HUES48 (cell line): ENCODE measurements at regions not wholly inside any gene's neighbourhood (a gene's known extent, or its start where the extent isn't known, plus 50 kb on each side); places are given as distances from the start of the nearest gene placed in this dataset.

Source experiments
- H3K27ac ChIP-seq: one replicate; pipeline ENCODE4 v1.7.0; 2013; ENCODE audit warnings: low read depth, low read length, inconsistent platforms
- H3K27me3 ChIP-seq: 2 replicates; pipeline ENCODE4 v1.6.1; 2013; ENCODE audit warnings: mild to moderate bottlenecking, low read length; ENCODE audit not compliant: control insufficient read depth, insufficient read depth
- H3K36me3 ChIP-seq: 2 replicates; pipeline ENCODE4 v1.6.1; 2013; ENCODE audit warnings: low read length; ENCODE audit not compliant: control insufficient read depth, insufficient read depth
- H3K4me1 ChIP-seq: 2 replicates; pipeline ENCODE4 v1.6.1; 2013; ENCODE audit warnings: mild to moderate bottlenecking, low read length; ENCODE audit not compliant: control insufficient read depth, insufficient read depth
- H3K4me3 ChIP-seq: 2 replicates; pipeline ENCODE4 v1.5.1; 2013; ENCODE audit warnings: mild to moderate bottlenecking, low read depth, low read length
- H3K9ac ChIP-seq: 2 replicates; pipeline ENCODE4 v1.6.1; 2013; ENCODE audit warnings: mild to moderate bottlenecking, low read depth, low read length, moderate library complexity
- H3K9me3 ChIP-seq: 2 replicates; pipeline ENCODE4 v1.6.1; 2013; ENCODE audit warnings: low read length; ENCODE audit not compliant: control insufficient read depth, insufficient read depth

DNA sequence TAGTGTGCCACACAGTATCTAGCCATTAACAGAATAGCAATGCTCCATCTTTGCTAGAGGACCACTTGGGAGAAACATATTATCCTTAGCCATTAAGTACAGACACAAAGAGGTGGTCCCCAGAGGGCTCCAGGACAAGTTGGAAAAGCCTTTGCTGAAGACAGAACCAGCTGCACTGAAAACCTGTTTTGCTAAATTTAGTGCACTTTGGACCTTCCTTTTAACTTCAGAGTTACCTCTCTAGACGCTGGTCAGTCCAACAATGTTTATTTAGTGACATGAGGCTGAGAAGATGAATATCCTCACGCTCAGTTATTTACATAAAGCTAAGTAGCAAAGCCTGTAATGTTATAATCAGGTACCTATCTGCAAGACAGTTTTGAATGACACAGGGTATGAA lies 265.0 kb upstream of the ZNF608 start:
- H3K4me1 ChIP-seq: peaks cover 23% of the 10 kb centered on the region
- no peaks in the 10 kb centered on the region for H3K27me3 ChIP-seq
- no peak overlapping the region for H3K9ac ChIP-seq
- no peak overlapping the region for H3K4me3 ChIP-seq
- H3K9me3 ChIP-seq: no peaks in the 10 kb centered on the region
- H3K36me3 ChIP-seq: no peaks in the 10 kb centered on the region
- H3K27ac ChIP-seq: no peak overlapping the region

DNA sequence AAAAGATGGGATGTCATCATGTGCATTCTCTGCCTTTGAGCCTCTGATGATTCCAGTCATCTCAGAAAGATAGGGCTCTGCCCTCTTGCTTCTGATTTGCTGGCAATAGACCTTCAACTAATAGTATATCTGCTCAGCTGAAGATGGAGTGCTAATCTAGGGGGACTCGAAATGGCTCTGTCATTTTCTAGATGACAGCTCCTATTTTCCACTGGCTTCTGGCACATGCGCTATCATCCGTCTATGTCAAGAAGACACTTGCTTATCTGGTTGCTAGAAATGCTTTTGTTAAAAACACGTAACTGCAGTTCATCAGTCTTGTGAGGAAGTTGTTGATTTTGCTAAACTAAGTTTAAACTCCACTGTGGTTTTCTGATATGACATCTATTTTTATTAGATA lies 265.5 kb upstream of the ZNF608 start:
- Histone ChIP-seq H3K4me3 (no peak overlapping the region), H3K36me3 (no peaks in the 10 kb centered on the region), H3K27ac (no peak overlapping the region), H3K27me3 (no peaks in the 10 kb centered on the region), H3K9ac (no peak overlapping the region), H3K9me3 (no peaks in the 10 kb centered on the region), H3K4me1 (peaks cover 18% of the 10 kb centered on the region)

DNA sequence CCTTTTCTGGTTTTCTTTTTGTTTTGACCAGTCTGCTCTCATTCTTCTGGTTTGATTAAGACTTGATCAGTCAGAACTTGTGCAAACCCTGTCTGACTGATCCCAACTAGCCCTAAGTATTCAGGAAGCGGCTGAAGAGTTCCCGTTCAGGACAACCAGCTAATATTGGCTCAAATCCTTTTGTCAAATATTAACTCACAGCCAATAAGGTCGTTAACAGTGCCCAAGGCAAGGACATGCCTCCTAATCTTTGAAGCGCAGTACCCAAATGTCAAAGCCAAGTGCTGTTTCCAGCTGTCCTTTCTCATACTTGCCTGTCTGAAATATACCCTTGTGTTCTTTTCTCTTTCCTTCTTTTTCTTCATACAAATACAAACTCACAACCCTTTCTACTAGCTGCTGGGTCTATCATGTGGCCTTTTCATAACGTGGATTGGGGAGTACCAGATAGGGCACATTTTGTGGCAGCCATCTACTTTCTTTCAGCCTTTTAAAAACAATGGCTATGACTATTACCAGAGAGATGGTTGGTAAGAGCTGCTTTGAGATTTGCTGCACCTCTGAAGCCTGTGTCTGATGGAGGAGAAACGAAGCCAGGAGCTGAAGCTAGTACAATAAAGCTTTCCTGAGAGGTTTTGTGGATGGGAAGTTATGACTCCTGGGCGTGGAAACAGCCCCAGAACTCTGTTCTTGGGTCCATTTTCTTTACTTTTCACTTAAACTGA lies 266.4 kb upstream of the ZNF608 start:
- H3K9me3 ChIP-seq: no peaks in the 10 kb centered on the region
- no peaks in the 10 kb centered on the region for H3K36me3 ChIP-seq
- no peak overlapping the region for H3K27ac ChIP-seq
- H3K4me1 ChIP-seq: peaks cover 15% of the 10 kb centered on the region
- no peak overlapping the region for H3K9ac ChIP-seq
- no peak overlapping the region for H3K4me3 ChIP-seq
- H3K27me3 ChIP-seq: no peaks in the 10 kb centered on the region

DNA sequence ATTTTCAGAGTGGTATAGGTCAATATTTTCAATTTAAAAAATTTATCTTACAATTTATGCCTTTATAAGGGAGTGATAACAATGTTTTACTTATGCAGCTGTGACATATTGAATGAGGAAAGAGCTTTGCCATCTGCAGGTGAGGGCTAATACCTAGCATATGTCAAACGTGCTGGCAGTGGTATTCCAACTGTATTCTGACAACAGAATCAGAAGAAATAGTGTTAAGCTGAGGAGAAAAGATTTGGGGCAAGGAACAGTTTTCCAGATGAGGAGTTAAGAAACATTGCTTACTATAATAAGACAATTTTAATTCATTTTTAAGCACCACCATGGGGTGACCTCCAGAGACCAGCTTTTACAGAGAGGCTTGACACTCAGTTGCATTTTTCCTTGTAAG lies 267.8 kb upstream of the ZNF608 start:
- no peak overlapping the region for H3K27ac ChIP-seq
- peaks cover 15% of the 10 kb centered on the region for H3K4me1 ChIP-seq
- H3K9me3 ChIP-seq: no peaks in the 10 kb centered on the region

DNA sequence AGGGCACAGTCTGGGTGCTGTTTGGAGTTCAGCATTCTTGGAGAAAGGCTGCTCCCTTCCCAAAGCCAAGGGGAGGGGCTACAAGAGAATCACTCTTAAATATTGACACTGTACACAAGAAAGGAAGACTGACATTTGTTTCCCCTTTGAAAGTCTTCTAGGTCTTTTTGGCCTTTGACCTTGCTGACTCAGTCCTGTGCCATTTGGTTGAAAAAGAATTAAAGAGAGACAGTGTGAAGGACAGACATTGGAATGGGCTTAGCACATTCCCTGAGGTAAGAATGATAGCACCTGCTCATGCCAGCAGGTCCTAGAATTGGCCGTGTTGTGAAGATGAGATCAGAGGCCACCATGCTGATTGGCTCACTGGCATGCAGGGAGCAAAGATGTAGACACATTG lies 271.4 kb upstream of the ZNF608 start:
- Histone ChIP-seq H3K4me1 (peaks cover 6% of the 10 kb centered on the region), H3K9me3 (no peaks in the 10 kb centered on the region), H3K27me3 (no peaks in the 10 kb centered on the region), H3K4me3 (no peak overlapping the region), H3K36me3 (no peaks in the 10 kb centered on the region), H3K9ac (no peak overlapping the region), H3K27ac (no peak overlapping the region)

More for the DNA sequence above, 267.8 kb upstream of the ZNF608 start:
- H3K4me3 ChIP-seq: no peak overlapping the region
- H3K36me3 ChIP-seq: no peaks in the 10 kb centered on the region
- H3K9ac ChIP-seq: no peak overlapping the region
- H3K27me3 ChIP-seq: no peaks in the 10 kb centered on the region

DNA sequence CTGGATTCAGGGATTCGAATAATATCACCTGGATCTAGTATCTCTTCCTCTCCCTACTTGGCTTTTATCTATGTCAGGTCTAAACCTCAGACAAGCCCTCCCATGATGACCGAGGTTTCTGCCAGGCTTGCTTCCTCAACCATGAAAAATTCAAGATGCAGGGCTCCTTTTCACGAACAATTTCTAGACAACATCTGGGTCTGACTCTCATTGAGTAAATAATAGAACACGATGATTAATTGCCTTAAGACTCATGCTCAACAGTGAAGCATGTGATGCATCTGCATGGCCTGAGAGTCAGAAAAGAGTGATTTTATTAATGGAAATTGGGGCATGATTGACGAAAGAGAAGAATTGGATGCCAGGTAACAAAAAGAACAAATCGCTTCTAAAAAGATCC lies 277.2 kb upstream of the ZNF608 start:
- Histone ChIP-seq H3K27ac (no peak overlapping the region), H3K4me3 (no peak overlapping the region), H3K4me1 (peaks cover 6% of the 10 kb centered on the region), H3K36me3 (no peaks in the 10 kb centered on the region), H3K9me3 (no peaks in the 10 kb centered on the region), H3K27me3 (no peaks in the 10 kb centered on the region), H3K9ac (no peak overlapping the region)

DNA sequence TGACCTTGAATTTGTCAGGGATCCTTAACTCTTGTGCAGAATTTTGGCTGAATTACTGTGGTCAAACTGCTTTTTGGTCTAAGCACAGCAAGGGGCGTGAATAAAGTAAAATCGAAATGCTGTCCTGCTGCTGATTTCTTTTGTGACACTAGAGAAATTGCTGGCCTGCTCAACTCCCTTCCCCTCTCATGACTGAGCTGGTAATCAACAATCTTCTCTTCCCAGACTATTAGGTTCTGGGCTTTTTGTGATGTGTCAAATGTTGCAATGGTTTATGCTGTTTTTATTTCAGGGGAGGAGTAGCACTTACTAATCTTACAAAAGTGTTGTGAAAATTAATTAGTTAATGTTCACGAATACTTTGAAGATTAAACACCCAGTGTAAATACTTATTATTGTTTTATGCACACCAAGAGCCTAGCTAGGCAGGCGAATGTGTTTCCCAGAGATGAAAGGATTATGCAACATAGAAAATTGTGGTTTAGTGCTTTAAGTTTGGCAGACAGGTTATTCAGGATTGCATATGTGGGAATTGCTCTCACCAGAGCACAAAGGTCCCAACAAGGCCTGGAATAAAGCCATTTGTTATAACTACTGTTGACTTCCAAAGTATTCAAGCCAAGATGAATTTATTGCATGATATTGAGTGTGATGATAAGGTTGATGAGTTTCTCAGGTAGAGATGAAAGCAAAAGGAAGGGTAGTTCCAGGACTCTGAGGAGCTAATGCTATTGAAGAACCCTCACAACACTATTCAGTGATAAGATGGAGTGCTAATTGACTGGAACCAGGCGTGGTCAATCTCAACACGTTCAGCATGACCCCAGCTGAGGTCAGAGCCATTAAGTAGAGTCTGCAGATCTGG lies 280.7 kb upstream of the ZNF608 start:
- Histone ChIP-seq H3K4me1 (peaks cover 6% of the 10 kb centered on the region), H3K36me3 (no peaks in the 10 kb centered on the region), H3K4me3 (no peak overlapping the region), H3K27me3 (no peaks in the 10 kb centered on the region), H3K9ac (no peak overlapping the region), H3K27ac (no peak overlapping the region), H3K9me3 (no peaks in the 10 kb centered on the region)

DNA sequence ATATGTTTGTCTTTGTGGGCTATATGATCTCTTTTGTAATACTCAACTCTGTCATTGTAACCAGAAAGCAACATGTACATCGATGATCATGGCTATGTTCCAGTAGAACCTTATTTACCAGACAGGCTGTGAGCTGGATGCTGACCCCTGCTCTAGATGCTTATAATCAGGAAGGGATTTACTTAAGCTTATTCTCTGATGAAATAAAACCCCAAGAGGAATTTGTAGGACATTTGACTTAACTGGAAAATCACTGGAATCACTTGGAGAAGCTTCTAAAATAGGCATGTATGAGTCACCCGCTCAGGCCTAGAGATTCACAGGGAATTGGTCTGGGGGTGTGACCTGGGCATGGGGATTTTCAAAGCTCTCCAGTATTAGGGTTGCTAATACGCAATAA lies 285.8 kb upstream of the ZNF608 start:
- H3K9ac ChIP-seq: no peak overlapping the region
- no peak overlapping the region for H3K4me3 ChIP-seq
- no peaks in the 10 kb centered on the region for H3K36me3 ChIP-seq
- H3K27me3 ChIP-seq: no peaks in the 10 kb centered on the region
- H3K4me1 ChIP-seq: peaks cover 4% of the 10 kb centered on the region; the same call in 1 of the 2 replicates
- no peak overlapping the region for H3K27ac ChIP-seq
- no peaks in the 10 kb centered on the region for H3K9me3 ChIP-seq

DNA sequence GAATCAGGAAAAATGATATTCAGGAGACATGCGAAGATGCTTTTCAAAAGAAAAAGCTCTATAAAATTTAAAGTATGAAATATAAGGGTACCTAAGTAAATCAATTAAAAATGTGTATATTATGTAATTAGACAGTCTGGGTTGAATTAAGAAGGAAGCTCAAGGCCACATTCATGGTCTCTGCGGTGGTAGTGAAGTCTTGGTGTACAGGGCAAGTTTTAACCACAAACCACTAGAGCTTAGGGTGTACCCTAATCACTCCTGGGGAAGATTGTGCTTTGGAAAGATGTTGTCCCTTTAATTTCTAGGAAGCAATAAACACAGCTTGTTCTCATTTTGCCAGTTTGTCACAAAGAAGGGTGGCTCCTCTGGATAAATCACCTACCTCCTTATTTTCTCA lies 287.2 kb upstream of the ZNF608 start:
- Histone ChIP-seq H3K4me1 (peaks cover 4% of the 10 kb centered on the region; the same call in 1 of the 2 replicates), H3K9me3 (no peaks in the 10 kb centered on the region), H3K36me3 (no peaks in the 10 kb centered on the region), H3K27me3 (no peaks in the 10 kb centered on the region), H3K4me3 (no peak overlapping the region), H3K27ac (no peak overlapping the region), H3K9ac (no peak overlapping the region)

DNA sequence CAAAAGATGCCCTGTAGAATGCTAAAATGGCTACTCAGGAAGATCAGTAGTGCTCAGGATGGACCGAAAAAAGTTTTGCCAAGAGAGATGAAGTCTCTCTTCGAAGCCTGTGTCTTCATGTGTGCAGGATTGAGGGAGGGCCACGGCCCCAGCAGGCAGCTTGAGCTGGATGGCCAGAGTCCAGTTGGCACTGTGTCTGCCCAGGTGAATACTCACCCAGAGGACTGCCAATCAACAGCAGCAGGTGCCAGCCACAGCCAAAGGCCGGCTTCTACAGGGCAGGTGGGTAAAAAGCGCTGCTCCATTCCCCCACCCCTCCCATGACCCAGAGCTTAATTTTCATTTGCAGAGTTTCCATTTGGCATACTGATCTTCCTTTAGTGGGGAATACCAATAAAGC lies 287.9 kb upstream of the ZNF608 start:
- Histone ChIP-seq H3K9me3 (no peaks in the 10 kb centered on the region), H3K36me3 (no peaks in the 10 kb centered on the region), H3K4me1 (peaks cover 4% of the 10 kb centered on the region; the same call in 1 of the 2 replicates), H3K4me3 (no peak overlapping the region), H3K27me3 (no peaks in the 10 kb centered on the region), H3K9ac (no peak overlapping the region), H3K27ac (no peak overlapping the region)

DNA sequence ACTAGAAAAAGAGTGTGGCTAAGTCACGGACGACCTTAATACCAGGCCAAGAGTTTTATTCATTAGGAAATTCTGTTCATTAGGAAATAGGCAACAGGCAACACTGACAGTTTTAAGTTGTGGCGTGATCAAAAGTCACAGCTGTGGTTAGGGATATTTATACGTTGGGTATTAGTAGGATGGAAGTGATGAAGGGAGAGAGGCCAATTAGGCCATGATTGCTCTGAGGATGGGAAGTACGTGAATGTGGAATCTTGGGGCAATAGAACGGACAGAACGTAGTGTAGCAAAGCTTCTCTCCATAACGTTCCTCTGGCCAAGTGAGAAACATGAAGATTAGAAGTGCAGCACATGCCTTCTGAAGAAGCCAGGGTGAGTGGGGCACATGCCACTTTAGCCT lies 290.1 kb upstream of the ZNF608 start:
- Histone ChIP-seq H3K36me3 (no peaks in the 10 kb centered on the region), H3K9ac (no peak overlapping the region), H3K4me3 (no peak overlapping the region), H3K9me3 (no peaks in the 10 kb centered on the region), H3K27me3 (no peaks in the 10 kb centered on the region), H3K4me1 (peaks cover 11% of the 10 kb centered on the region), H3K27ac (no peak overlapping the region)
